ENCODE measurements at regions not wholly inside any gene's neighbourhood (a gene's known extent, or its start where the extent isn't known, plus 50 kb on each side); places are given as distances from the start of the nearest gene placed in this dataset.

- no peaks in the 10 kb centered on the region for H3K36me3 Mint-ChIP-seq (ENCODE audit: low read depth)
- no peak overlapping the region for H3K27ac Mint-ChIP-seq
- TF ChIP-seq, protein P1, sequence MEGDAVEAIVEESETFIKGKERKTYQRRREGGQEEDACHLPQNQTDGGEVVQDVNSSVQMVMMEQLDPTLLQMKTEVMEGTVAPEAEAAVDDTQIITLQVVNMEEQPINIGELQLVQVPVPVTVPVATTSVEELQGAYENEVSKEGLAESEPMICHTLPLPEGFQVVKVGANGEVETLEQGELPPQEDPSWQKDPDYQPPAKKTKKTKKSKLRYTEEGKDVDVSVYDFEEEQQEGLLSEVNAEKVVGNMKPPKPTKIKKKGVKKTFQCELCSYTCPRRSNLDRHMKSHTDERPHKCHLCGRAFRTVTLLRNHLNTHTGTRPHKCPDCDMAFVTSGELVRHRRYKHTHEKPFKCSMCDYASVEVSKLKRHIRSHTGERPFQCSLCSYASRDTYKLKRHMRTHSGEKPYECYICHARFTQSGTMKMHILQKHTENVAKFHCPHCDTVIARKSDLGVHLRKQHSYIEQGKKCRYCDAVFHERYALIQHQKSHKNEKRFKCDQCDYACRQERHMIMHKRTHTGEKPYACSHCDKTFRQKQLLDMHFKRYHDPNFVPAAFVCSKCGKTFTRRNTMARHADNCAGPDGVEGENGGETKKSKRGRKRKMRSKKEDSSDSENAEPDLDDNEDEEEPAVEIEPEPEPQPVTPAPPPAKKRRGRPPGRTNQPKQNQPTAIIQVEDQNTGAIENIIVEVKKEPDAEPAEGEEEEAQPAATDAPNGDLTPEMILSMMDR (IDR thresholded peaks at IDR 0.05), result no peak
- peaks cover 12% of the 10 kb centered on the region for H3K4me1 Mint-ChIP-seq
- no peak for DNase-seq
- H3K9me3 Mint-ChIP-seq, result peaks cover 22% of the 10 kb centered on the region
- no peak overlapping the region for H3K4me3 Mint-ChIP-seq
- H3K27me3 Mint-ChIP-seq (ENCODE audit: low read depth, poor library complexity), result peaks cover 7% of the 10 kb centered on the region
Measured at GRCh38 chrX:148365233-148365632, 135.2 kb upstream of the AFF2 start.

DNA sequence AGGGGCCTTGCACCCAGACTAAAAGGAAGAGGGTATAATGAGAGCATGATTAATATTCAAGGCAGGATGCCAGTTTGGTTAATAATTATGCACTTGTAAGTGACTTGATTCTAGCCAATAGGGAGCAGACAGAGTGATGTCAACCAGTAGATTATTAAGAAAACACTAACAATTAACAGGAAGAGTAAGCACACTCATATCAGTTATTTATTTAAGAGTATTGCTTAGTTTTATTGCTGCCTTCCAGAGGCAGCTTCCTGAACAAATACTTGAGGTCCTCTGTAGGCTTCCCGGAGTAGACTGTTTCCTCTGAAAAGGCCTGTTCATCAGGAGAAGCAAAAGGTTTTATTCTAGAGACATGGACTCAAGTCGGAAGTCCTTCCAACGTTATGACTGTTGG is 129.1 kb upstream of the AFF2 start:
- H3K9me3 Mint-ChIP-seq, result peaks cover 42% of the 10 kb centered on the region
- TF ChIP-seq, protein P1 (IDR thresholded peaks at IDR 0.05), result no peak
- no peak overlapping the region for H3K27ac Mint-ChIP-seq
- H3K4me3 Mint-ChIP-seq, result no peak overlapping the region
- H3K36me3 Mint-ChIP-seq (ENCODE audit: low read depth), result peaks cover 16% of the 10 kb centered on the region
- no peak for DNase-seq
- H3K4me1 Mint-ChIP-seq, result peaks cover 41% of the 10 kb centered on the region
- H3K27me3 Mint-ChIP-seq (ENCODE audit: low read depth, poor library complexity), result no peaks in the 10 kb centered on the region

DNA sequence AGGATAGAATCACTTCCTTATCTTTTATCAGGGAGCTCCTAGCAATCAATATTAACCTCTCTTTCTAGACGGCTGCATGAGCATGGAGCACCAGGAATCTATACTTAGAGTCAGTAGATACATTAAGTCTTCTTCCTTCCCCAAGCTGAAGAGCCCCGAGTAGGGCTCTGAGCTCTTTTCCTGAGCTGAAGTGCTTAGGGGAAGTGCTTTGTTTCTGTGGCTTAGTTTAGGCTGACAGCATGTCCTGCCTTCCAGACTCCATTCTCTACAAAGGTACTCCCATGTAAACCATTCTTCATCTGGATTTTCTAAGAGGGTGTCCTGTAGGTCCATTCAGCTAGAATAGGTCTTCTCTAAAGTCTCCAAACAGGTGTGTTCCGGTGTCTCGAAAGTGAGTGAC is 127.5 kb upstream of the AFF2 start:
- TF ChIP-seq, protein P1 (IDR thresholded peaks at IDR 0.05), result no peak
- no peak for DNase-seq
- peaks cover 32% of the 10 kb centered on the region for H3K4me1 Mint-ChIP-seq
- H3K36me3 Mint-ChIP-seq (ENCODE audit: low read depth), result peaks cover 18% of the 10 kb centered on the region
- peak overlapping the region; percentile 97 for H3K27ac Mint-ChIP-seq
- peak overlapping the region; percentile 39 for H3K4me3 Mint-ChIP-seq
- peaks cover 39% of the 10 kb centered on the region for H3K9me3 Mint-ChIP-seq
- no peaks in the 10 kb centered on the region for H3K27me3 Mint-ChIP-seq (ENCODE audit: low read depth, poor library complexity)

GRCh38 chrX:148376342-148376741 is 124.1 kb upstream of the AFF2 start:
- Mint-ChIP-seq H3K36me3 (ENCODE audit: low read depth) (peaks cover 18% of the 10 kb centered on the region), H3K27me3 (ENCODE audit: low read depth, poor library complexity) (no peaks in the 10 kb centered on the region), H3K9me3 (peaks cover 53% of the 10 kb centered on the region), H3K27ac (no peak overlapping the region), H3K4me3 (no peak overlapping the region), H3K4me1 (peaks cover 23% of the 10 kb centered on the region)
- no peak for DNase-seq
- TF ChIP-seq, protein P1 (IDR thresholded peaks at IDR 0.05), result no peak

DNA sequence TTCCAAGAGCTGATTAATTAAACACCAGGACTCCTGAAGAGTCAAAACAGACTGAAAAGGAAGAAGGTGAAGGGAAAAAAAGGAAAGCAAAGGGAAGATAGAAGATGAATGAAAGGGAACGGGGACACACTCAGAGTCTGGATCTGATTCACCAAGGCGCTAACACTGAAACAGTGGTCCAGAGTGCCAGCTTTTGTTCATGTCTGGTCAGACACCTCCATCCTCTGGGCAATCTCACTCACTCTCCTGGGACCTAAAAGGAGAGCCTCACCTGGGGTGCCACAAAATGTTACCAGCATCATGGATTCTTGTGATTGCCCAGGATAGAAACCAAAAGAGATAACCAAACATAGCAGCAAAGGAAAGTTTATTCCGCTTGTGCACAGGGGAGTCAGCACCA is 120.3 kb upstream of the AFF2 start:
- Mint-ChIP-seq H3K4me3 (no peak overlapping the region), H3K27ac (peak overlapping the region; percentile 21), H3K9me3 (peaks cover 46% of the 10 kb centered on the region), H3K36me3 (ENCODE audit: low read depth) (peaks cover 9% of the 10 kb centered on the region), H3K4me1 (peaks cover 16% of the 10 kb centered on the region), H3K27me3 (ENCODE audit: low read depth, poor library complexity) (no peaks in the 10 kb centered on the region)
- DNase-seq, result no peak
- TF ChIP-seq, protein P1 (IDR thresholded peaks at IDR 0.05), result no peak

DNA sequence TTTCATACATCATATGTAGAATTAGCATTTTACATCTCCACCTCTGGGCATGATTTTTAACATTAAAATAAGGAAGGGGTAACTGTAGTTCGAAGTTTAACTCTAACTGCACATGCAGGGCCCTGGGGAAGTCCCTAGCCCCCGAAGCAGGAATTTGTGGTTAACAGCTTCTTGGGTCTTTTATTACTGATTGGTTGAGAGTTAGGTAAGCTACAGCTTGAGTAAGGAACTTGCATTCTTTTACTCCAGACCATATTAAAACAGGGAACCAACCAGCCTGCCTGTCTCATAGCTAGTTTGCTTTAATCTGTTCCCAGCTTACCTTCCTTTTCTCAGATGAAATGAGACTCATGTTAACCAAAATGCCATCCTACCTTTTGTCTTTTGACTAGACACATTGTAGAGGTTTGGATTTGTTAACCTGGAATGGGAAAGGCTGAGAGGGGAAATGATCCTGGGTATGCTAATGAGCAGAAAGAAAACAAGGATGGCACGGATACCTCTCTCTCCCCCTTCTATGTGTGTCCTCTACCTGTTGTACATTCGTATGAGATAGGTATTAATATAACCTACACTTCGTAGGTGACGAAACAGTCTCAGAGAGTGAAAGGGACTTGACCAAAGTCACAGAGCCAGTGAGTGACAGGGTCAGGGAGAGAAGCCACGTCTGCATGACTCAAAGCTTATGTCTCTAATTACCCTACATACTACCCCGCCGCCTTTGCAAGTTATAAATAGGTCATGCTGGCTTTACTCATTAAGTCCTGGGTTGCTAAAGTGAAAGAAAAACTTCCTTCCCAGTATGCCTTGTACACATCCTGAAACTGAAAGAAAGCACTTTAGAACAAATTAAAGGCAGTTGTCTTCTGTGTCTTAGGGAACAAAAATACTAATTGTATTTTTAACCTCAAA is 119.5 kb upstream of the AFF2 start:
- TF ChIP-seq, protein P1 (IDR thresholded peaks at IDR 0.05), result no peak
- Mint-ChIP-seq H3K4me3 (no peak overlapping the region), H3K36me3 (ENCODE audit: low read depth) (peaks cover 4% of the 10 kb centered on the region), H3K27ac (peak overlapping the region; percentile 21), H3K27me3 (ENCODE audit: low read depth, poor library complexity) (no peaks in the 10 kb centered on the region), H3K4me1 (peaks cover 16% of the 10 kb centered on the region), H3K9me3 (peaks cover 39% of the 10 kb centered on the region)
- no peak for DNase-seq
